Panc1 (cell line): ENCODE measurements at regions not wholly inside any gene's neighbourhood (a gene's known extent, or its start where the extent isn't known, plus 50 kb on each side); places are given as distances from the start of the nearest gene placed in this dataset.

Experiments used
- POLR2AphosphoS5 ChIP-seq: IDR thresholded peaks from 2 replicates; pipeline ENCODE4 v1.6.1; 2012; ENCODE audit warnings: mild to moderate bottlenecking, low read depth, low read length, moderate library complexity
- REST ChIP-seq, 2 experiments: IDR thresholded peaks; 2 replicates each; pipeline ENCODE4 v1.6.1; 2011 to 2012; ENCODE audit warnings: low read depth in 2 of 2, control low read depth in 1 of 2, low read length in 1 of 2, mild to moderate bottlenecking in 1 of 2, moderate library complexity in 1 of 2; ENCODE audit not compliant: insufficient read depth in 1 of 2
- TF ChIP-seq, protein P1 (sequence below): fragments of 450-650 bp; IDR thresholded peaks from 2 replicates; pipeline ENCODE4 v1.5.1; 2017; ENCODE audit warnings: mild to moderate bottlenecking

DNA sequence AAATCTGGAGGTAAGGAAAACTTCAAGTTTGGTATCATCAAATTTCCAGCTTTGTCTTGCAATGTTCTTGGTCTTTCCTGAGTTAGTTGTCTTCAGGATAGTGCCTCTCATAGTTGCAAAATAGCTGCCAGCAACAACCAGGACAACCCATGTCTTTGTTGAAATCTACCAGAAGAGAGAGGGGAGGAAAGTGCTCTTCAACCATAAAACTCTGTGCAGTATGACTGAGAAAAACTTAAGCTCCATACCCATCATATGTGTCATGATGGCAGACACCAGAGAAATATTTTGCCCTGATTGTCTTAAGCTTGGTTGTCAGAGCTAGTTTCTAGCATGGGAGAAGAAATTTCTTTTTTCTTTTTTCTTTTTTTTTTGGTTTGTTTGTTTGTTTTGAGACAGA is 103.3 kb downstream of the SPRY2 start:
- TF ChIP-seq REST (IDR thresholded peaks at IDR 0.05; ENCODE audit: insufficient read depth in 1 of 2, low read depth in 2 of 2, low read length in 1 of 2) (no peak), POLR2AphosphoS5 (no peak)
- TF ChIP-seq, protein P1, sequence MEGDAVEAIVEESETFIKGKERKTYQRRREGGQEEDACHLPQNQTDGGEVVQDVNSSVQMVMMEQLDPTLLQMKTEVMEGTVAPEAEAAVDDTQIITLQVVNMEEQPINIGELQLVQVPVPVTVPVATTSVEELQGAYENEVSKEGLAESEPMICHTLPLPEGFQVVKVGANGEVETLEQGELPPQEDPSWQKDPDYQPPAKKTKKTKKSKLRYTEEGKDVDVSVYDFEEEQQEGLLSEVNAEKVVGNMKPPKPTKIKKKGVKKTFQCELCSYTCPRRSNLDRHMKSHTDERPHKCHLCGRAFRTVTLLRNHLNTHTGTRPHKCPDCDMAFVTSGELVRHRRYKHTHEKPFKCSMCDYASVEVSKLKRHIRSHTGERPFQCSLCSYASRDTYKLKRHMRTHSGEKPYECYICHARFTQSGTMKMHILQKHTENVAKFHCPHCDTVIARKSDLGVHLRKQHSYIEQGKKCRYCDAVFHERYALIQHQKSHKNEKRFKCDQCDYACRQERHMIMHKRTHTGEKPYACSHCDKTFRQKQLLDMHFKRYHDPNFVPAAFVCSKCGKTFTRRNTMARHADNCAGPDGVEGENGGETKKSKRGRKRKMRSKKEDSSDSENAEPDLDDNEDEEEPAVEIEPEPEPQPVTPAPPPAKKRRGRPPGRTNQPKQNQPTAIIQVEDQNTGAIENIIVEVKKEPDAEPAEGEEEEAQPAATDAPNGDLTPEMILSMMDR = no peak
